ENCODE measurements at regions not wholly inside any gene's neighbourhood (a gene's known extent, or its start where the extent isn't known, plus 50 kb on each side); places are given as distances from the start of the nearest gene placed in this dataset.

- H3K4me3 ChIP-seq, result no peak overlapping the region
- H3K27me3 ChIP-seq, result no peaks in the 10 kb centered on the region
- ATAC-seq (no peak), DNase-seq (no peak)
- no peak overlapping the region for H3K27ac ChIP-seq
- TF ChIP-seq CTCF (IDR thresholded peaks at IDR 0.05), result no peak
- TF ChIP-seq POLR2A (IDR thresholded peaks at IDR 0.05), result no peak
- no peaks in the 10 kb centered on the region for H3K36me3 ChIP-seq
- no peaks in the 10 kb centered on the region for H3K9me3 ChIP-seq
- intact Hi-C loops (cut with DNase I), result no loop called here
- 67% methylated on average over 2 of the region's 2 CpGs for WGBS (ENCODE audit: insufficient coverage, low coverage, low lambda C conversion rate, missing lambda C conversion rate)
- H3K4me1 ChIP-seq, result no peaks in the 10 kb centered on the region
Observed at GRCh38 chr14:48936362-48936761, 649.8 kb downstream of the RPS29 start.

- Histone ChIP-seq H3K9me3 (no peaks in the 10 kb centered on the region), H3K4me3 (no peak overlapping the region), H3K27ac (no peak overlapping the region), H3K36me3 (no peaks in the 10 kb centered on the region), H3K27me3 (no peaks in the 10 kb centered on the region), H3K4me1 (no peaks in the 10 kb centered on the region)
- peak; percentile 33 to 90 (median 74) for ATAC-seq
- TF ChIP-seq POLR2A (IDR thresholded peaks at IDR 0.05) (no peak), CTCF (IDR thresholded peaks at IDR 0.05) (no peak)
- DNase-seq, result no peak
- 59% methylated on average over 4 of the region's 6 CpGs for WGBS (ENCODE audit: insufficient coverage, low coverage, low lambda C conversion rate, missing lambda C conversion rate)
- intact Hi-C loops (cut with DNase I), result no loop called here
Observed at GRCh38 chr14:48925184-48925583, 661.0 kb downstream of the RPS29 start.

- Histone ChIP-seq H3K9me3 (no peaks in the 10 kb centered on the region), H3K36me3 (no peaks in the 10 kb centered on the region), H3K4me3 (no peak overlapping the region), H3K4me1 (no peaks in the 10 kb centered on the region), H3K27me3 (no peaks in the 10 kb centered on the region), H3K27ac (no peak overlapping the region)
- TF ChIP-seq CTCF (IDR thresholded peaks at IDR 0.05) (no peak), POLR2A (IDR thresholded peaks at IDR 0.05) (no peak)
- no peak for ATAC-seq
- DNase-seq, result no peak
- WGBS (ENCODE audit: insufficient coverage, low coverage, low lambda C conversion rate, missing lambda C conversion rate), result 65% methylated on average over 4 of the region's 4 CpGs
- intact Hi-C loops (cut with DNase I), result no loop called here
Observed at GRCh38 chr14:48914921-48915320, 671.3 kb downstream of the RPS29 start.

GRCh38 chr14:48914382-48914781 lies 671.8 kb downstream of the RPS29 start:
- ATAC-seq (no peak), DNase-seq (no peak)
- Histone ChIP-seq H3K36me3 (no peaks in the 10 kb centered on the region), H3K4me3 (no peak overlapping the region), H3K27me3 (no peaks in the 10 kb centered on the region), H3K9me3 (no peaks in the 10 kb centered on the region), H3K27ac (no peak overlapping the region), H3K4me1 (no peaks in the 10 kb centered on the region)
- 72% methylated on average over 1 of the region's 1 CpG for WGBS (ENCODE audit: insufficient coverage, low coverage, low lambda C conversion rate, missing lambda C conversion rate)
- intact Hi-C loops (cut with DNase I), result no loop called here
- no peak for TF ChIP-seq POLR2A (IDR thresholded peaks at IDR 0.05)
- TF ChIP-seq CTCF (IDR thresholded peaks at IDR 0.05), result no peak

GRCh38 chr14:48900565-48900964 lies 685.6 kb downstream of the RPS29 start:
- no peaks in the 10 kb centered on the region for H3K4me1 ChIP-seq
- H3K27me3 ChIP-seq, result no peaks in the 10 kb centered on the region
- 63% methylated on average over 3 of the region's 3 CpGs for WGBS (ENCODE audit: insufficient coverage, low coverage, low lambda C conversion rate, missing lambda C conversion rate)
- TF ChIP-seq POLR2A (IDR thresholded peaks at IDR 0.05), result no peak
- TF ChIP-seq CTCF (IDR thresholded peaks at IDR 0.05), result no peak
- no peaks in the 10 kb centered on the region for H3K36me3 ChIP-seq
- no peak overlapping the region for H3K4me3 ChIP-seq
- H3K27ac ChIP-seq, result no peak overlapping the region
- intact Hi-C loops (cut with DNase I), result no loop called here
- no peak for ATAC-seq
- no peaks in the 10 kb centered on the region for H3K9me3 ChIP-seq
- no peak for DNase-seq
